ENCODE measurements at regions not wholly inside any gene's neighbourhood (a gene's known extent, or its start where the extent isn't known, plus 50 kb on each side); places are given as distances from the start of the nearest gene placed in this dataset.

GRCh38 chr10:4034907-4035598 lies 250.0 kb upstream of the KLF6 start:
- TF ChIP-seq CTCF (IDR thresholded peaks at IDR 0.05): no peak
- peak in 1 of 2 donors; percentile 5 for TF ChIP-seq POLR2A (IDR thresholded peaks at IDR 0.05)
- no peak for TF ChIP-seq POLR2AphosphoS5 (IDR thresholded peaks at IDR 0.05)
- no peak for TF ChIP-seq EP300 (IDR thresholded peaks at IDR 0.05)
